BE2C (cell line): ENCODE measurements at regions not wholly inside any gene's neighbourhood (a gene's known extent, or its start where the extent isn't known, plus 50 kb on each side); places are given as distances from the start of the nearest gene placed in this dataset.

Source experiments
- DNase-seq: peaks from one replicate; pipeline ENCODE4 v3.0.0-alpha.2; 2020
- H3K27me3 ChIP-seq: fragments of 250-450 bp; sonication (Bioruptor Pico); 2 replicates; pipeline ENCODE4 v1.5.1; 2020; ENCODE audit warnings: mild to moderate bottlenecking
- H3K36me3 ChIP-seq: fragments of 250-450 bp; sonication (Bioruptor Pico); 2 replicates; pipeline ENCODE4 v1.5.1; 2020; ENCODE audit warnings: mild to moderate bottlenecking
- H3K4me1 ChIP-seq: fragments of 250-450 bp; sonication (Bioruptor Pico); 2 replicates; pipeline ENCODE4 v1.5.1; 2020
- H3K4me3 ChIP-seq: 2 replicates; pipeline ENCODE4 v1.5.1; 2011; ENCODE audit warnings: low read depth, low read length
- H3K9me3 ChIP-seq: fragments of 250-450 bp; sonication (Bioruptor Pico); 2 replicates; pipeline ENCODE4 v1.5.1; 2020
- TF ChIP-seq, protein P1 (sequence below): IDR thresholded peaks from 2 replicates; pipeline ENCODE4 v1.5.1; 2012; ENCODE audit warnings: mild to moderate bottlenecking, low read depth, low read length

DNA sequence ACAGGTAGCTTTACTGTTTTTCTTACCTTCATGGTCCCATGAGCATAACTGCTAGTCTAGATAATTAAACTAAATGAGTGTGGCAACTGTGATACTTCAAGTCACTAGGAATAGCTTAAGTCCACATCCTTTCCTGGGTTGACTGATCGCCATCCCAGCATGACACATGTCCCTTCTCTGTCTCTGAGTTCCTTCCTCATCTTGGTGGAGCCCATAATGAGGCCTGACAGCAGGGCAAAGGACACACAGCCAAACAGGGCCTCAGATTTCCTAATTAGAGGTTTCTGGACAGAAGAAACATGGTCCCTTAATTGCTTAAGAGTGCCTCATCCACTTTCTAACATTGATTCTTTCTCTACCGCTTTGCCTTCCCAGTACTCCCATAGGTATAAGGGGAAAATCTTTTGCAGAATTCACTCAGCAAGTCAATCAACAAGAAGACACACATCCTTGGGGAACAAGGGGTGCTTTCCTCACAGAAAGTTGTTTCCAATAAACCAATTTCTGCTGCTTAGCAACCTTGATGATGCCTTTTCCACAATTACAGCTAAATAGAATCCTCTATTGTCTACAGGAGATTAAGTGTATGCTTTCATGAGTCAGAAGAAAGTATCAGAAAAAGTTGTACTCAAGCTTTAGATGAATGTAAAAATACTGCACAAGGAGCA lies 208.3 kb upstream of the SERP2 start:
- Histone ChIP-seq H3K4me3 (no peak overlapping the region), H3K4me1 (no peaks in the 10 kb centered on the region), H3K27me3 (no peaks in the 10 kb centered on the region), H3K9me3 (no peaks in the 10 kb centered on the region), H3K36me3 (no peaks in the 10 kb centered on the region)
- no peak for DNase-seq
- TF ChIP-seq, protein P1, sequence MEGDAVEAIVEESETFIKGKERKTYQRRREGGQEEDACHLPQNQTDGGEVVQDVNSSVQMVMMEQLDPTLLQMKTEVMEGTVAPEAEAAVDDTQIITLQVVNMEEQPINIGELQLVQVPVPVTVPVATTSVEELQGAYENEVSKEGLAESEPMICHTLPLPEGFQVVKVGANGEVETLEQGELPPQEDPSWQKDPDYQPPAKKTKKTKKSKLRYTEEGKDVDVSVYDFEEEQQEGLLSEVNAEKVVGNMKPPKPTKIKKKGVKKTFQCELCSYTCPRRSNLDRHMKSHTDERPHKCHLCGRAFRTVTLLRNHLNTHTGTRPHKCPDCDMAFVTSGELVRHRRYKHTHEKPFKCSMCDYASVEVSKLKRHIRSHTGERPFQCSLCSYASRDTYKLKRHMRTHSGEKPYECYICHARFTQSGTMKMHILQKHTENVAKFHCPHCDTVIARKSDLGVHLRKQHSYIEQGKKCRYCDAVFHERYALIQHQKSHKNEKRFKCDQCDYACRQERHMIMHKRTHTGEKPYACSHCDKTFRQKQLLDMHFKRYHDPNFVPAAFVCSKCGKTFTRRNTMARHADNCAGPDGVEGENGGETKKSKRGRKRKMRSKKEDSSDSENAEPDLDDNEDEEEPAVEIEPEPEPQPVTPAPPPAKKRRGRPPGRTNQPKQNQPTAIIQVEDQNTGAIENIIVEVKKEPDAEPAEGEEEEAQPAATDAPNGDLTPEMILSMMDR = no peak

- TF ChIP-seq, protein P1 = no peak
- DNase-seq = no peak
- no peaks in the 10 kb centered on the region for H3K4me1 ChIP-seq
- H3K36me3 ChIP-seq = no peaks in the 10 kb centered on the region
- H3K4me3 ChIP-seq = no peak overlapping the region
- H3K27me3 ChIP-seq = no peaks in the 10 kb centered on the region
- H3K9me3 ChIP-seq = no peaks in the 10 kb centered on the region
Measured at GRCh38 chr13:44165889-44166496, 207.6 kb upstream of the SERP2 start.

DNA sequence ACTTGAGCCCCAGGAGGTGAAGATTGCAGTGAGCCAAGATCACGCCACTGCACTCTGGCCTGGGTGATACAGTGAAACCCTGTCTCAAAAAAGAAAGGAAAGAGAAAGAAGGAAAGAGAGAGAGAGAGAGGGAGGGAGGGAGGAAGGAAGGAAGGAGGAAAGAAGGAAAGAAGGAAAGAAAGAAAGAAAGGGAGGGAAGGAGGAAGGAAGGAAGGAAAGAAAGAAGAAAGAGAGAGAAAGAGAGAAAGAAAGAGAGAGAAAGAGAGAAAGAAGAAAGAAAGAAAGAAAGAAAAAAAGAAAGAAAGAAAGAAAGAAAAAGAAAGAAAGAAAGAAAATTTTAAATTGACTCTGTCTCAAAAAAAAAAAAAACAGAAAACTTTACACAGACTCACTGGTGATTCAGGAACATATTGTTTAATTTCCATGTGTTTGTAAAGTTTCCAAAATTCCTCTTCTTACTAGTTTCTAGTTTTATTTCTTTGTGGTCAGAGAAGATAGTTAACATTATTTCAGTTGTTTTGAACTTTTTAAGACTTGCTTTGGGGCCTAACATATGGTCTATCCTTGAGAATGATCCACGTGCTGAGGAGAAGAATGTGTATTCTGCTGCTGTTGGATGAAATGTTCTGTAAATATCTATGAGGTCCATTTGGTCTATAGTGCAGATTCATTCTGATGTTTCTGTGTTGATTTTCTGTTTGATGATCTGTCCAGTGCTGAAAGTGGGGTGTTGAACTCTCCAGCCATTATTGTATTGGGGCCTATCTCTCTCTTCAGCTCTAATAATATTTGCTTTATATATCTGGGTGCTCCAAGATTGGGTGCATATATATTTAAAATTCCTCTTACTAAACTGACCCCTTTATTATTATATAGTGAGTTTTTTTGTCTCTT lies 204.4 kb upstream of the SERP2 start:
- H3K36me3 ChIP-seq = no peaks in the 10 kb centered on the region
- no peaks in the 10 kb centered on the region for H3K9me3 ChIP-seq
- TF ChIP-seq, protein P1 = no peak
- DNase-seq = no peak
- H3K27me3 ChIP-seq = no peaks in the 10 kb centered on the region
- no peak overlapping the region for H3K4me3 ChIP-seq
- H3K4me1 ChIP-seq = no peaks in the 10 kb centered on the region

GRCh38 chr13:44170731-44171130 lies 202.9 kb upstream of the SERP2 start:
- H3K4me1 ChIP-seq = 0 out of 2 replicates have a peak, but pooled peaks cover 4% of the 10 kb centered on the region
- no peaks in the 10 kb centered on the region for H3K9me3 ChIP-seq
- TF ChIP-seq, protein P1 = no peak
- no peaks in the 10 kb centered on the region for H3K36me3 ChIP-seq
- no peaks in the 10 kb centered on the region for H3K27me3 ChIP-seq
- no peak overlapping the region for H3K4me3 ChIP-seq
- no peak for DNase-seq

GRCh38 chr13:44171156-44171555 lies 202.5 kb upstream of the SERP2 start:
- DNase-seq = no peak
- TF ChIP-seq, protein P1 = no peak

More at GRCh38 chr13:44171156-44171555, 202.5 kb upstream of the SERP2 start:
- H3K27me3 ChIP-seq = no peaks in the 10 kb centered on the region
- 0 out of 2 replicates have a peak, but pooled peaks cover 4% of the 10 kb centered on the region for H3K4me1 ChIP-seq
- H3K4me3 ChIP-seq = no peak overlapping the region
- H3K36me3 ChIP-seq = no peaks in the 10 kb centered on the region
- no peaks in the 10 kb centered on the region for H3K9me3 ChIP-seq
